ENCODE measurements at regions not wholly inside any gene's neighbourhood (a gene's known extent, or its start where the extent isn't known, plus 50 kb on each side); places are given as distances from the start of the nearest gene placed in this dataset.

DNA sequence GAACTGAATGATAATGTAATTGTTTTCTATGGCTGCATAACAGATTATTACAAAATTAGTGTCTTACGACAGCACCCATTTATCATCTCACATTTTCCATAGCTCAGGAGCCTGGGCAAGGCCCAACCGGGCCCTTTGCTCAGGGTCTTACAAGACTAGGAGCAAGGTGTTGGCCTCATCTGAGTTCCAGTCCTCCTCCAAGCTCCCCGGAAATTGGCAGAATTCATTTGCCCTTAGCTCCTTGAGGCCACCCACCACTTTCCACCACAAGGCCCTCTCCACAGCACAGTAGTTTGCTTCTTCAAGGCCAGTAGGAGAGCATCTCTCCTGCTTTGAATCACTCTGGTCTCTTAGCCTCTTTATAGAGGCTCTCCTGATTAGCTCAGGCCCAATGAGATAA lies 89.2 kb upstream of the SALL3 start:
- TF ChIP-seq, protein P1, sequence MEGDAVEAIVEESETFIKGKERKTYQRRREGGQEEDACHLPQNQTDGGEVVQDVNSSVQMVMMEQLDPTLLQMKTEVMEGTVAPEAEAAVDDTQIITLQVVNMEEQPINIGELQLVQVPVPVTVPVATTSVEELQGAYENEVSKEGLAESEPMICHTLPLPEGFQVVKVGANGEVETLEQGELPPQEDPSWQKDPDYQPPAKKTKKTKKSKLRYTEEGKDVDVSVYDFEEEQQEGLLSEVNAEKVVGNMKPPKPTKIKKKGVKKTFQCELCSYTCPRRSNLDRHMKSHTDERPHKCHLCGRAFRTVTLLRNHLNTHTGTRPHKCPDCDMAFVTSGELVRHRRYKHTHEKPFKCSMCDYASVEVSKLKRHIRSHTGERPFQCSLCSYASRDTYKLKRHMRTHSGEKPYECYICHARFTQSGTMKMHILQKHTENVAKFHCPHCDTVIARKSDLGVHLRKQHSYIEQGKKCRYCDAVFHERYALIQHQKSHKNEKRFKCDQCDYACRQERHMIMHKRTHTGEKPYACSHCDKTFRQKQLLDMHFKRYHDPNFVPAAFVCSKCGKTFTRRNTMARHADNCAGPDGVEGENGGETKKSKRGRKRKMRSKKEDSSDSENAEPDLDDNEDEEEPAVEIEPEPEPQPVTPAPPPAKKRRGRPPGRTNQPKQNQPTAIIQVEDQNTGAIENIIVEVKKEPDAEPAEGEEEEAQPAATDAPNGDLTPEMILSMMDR (IDR thresholded peaks at IDR 0.05), result no peak
- no peak for TF ChIP-seq POLR2A (IDR thresholded peaks at IDR 0.05)
